ENCODE measurements at regions not wholly inside any gene's neighbourhood (a gene's known extent, or its start where the extent isn't known, plus 50 kb on each side); places are given as distances from the start of the nearest gene placed in this dataset.
"Not testable (repeated sequence)": the region's sequence is repeated elsewhere in the genome, so short reads cannot be mapped to it uniquely, and the experiment has no call there.

- H3K18ac ChIP-seq (ENCODE audit: low read depth in 1 of 2, low read length in 2 of 2); H3K14ac ChIP-seq (ENCODE audit: low read length in 2 of 2): not testable (repeated sequence)
- WGBS: no CpG with 5 or more reads among the region's 3 CpGs
Measured at GRCh38 chr1:224031986-224032385, 81.9 kb upstream of the FBXO28 start.

GRCh38 chr1:224030257-224030656 lies 83.7 kb upstream of the FBXO28 start:
- not testable (repeated sequence) for H2BK12ac ChIP-seq (ENCODE audit: low read length in 2 of 2); H3K4ac ChIP-seq (ENCODE audit: low read depth in 1 of 2, low read length in 2 of 2); H2BK15ac ChIP-seq (ENCODE audit: low read depth, poor library complexity, severe bottlenecking); H3K27me3 ChIP-seq (ENCODE audit: control insufficient read depth in 1 of 2, insufficient read depth in 1 of 2, low read length in 2 of 2); H3K9me3 ChIP-seq (ENCODE audit: control insufficient read depth, low read length); H3K9ac ChIP-seq (ENCODE audit: low read length); H2AFZ ChIP-seq (ENCODE audit: low read depth, low read length); H3K23ac ChIP-seq (ENCODE audit: low read length in 2 of 2); H2AK5ac ChIP-seq (ENCODE audit: low read length, severe bottlenecking); H3K36me3 ChIP-seq (ENCODE audit: control insufficient read depth in 1 of 2, insufficient read depth in 2 of 2, low read depth in 1 of 2, low read length in 2 of 2); H3K79me1 ChIP-seq (replicated peaks; ENCODE audit: low read length, poor library complexity, severe bottlenecking); H3K4me2 ChIP-seq (ENCODE audit: low read length, poor library complexity, severe bottlenecking); H2BK5ac ChIP-seq (ENCODE audit: low read depth, low read length, poor library complexity, severe bottlenecking); H2BK120ac ChIP-seq (ENCODE audit: low read depth, low read length); DNase-seq; H3K4me1 ChIP-seq (ENCODE audit: control insufficient read depth, insufficient read depth, low read depth, low read length); H3K18ac ChIP-seq (ENCODE audit: low read depth in 1 of 2, low read length in 2 of 2); H4K8ac ChIP-seq (ENCODE audit: low read length); H3K27ac ChIP-seq (ENCODE audit: low read length, poor library complexity, severe bottlenecking); H3K14ac ChIP-seq (ENCODE audit: low read length in 2 of 2); H4K91ac ChIP-seq (ENCODE audit: low read length); H3K4me3 ChIP-seq (ENCODE audit: insufficient read depth in 1 of 2, low read depth in 1 of 2, low read length in 2 of 2)
- WGBS: 93% methylated on average over 4 of the region's 6 CpGs

More at GRCh38 chr1:224031986-224032385, 81.9 kb upstream of the FBXO28 start:
- H4K91ac ChIP-seq (ENCODE audit: low read length); H3K9ac ChIP-seq (ENCODE audit: low read length); DNase-seq; H3K79me1 ChIP-seq (replicated peaks; ENCODE audit: low read length, poor library complexity, severe bottlenecking); H3K27ac ChIP-seq (ENCODE audit: low read length, poor library complexity, severe bottlenecking); H2AFZ ChIP-seq (ENCODE audit: low read depth, low read length); H3K4me3 ChIP-seq (ENCODE audit: insufficient read depth in 1 of 2, low read depth in 1 of 2, low read length in 2 of 2); H2BK5ac ChIP-seq (ENCODE audit: low read depth, low read length, poor library complexity, severe bottlenecking); H3K36me3 ChIP-seq (ENCODE audit: control insufficient read depth in 1 of 2, insufficient read depth in 2 of 2, low read depth in 1 of 2, low read length in 2 of 2); H2BK120ac ChIP-seq (ENCODE audit: low read depth, low read length); H3K9me3 ChIP-seq (ENCODE audit: control insufficient read depth, low read length); H2BK15ac ChIP-seq (ENCODE audit: low read depth, poor library complexity, severe bottlenecking); H3K27me3 ChIP-seq (ENCODE audit: control insufficient read depth in 1 of 2, insufficient read depth in 1 of 2, low read length in 2 of 2); H2AK5ac ChIP-seq (ENCODE audit: low read length, severe bottlenecking); H3K4me1 ChIP-seq (ENCODE audit: control insufficient read depth, insufficient read depth, low read depth, low read length); H4K8ac ChIP-seq (ENCODE audit: low read length); H2BK12ac ChIP-seq (ENCODE audit: low read length in 2 of 2); H3K23ac ChIP-seq (ENCODE audit: low read length in 2 of 2); H3K4me2 ChIP-seq (ENCODE audit: low read length, poor library complexity, severe bottlenecking); H3K4ac ChIP-seq (ENCODE audit: low read depth in 1 of 2, low read length in 2 of 2): not testable (repeated sequence)

- H2AK5ac ChIP-seq (ENCODE audit: low read length, severe bottlenecking); H3K9me3 ChIP-seq (ENCODE audit: control insufficient read depth, low read length); H3K79me1 ChIP-seq (replicated peaks; ENCODE audit: low read length, poor library complexity, severe bottlenecking); DNase-seq; H3K18ac ChIP-seq (ENCODE audit: low read depth in 1 of 2, low read length in 2 of 2); H3K4me1 ChIP-seq (ENCODE audit: control insufficient read depth, insufficient read depth, low read depth, low read length); H2BK12ac ChIP-seq (ENCODE audit: low read length in 2 of 2); H3K36me3 ChIP-seq (ENCODE audit: control insufficient read depth in 1 of 2, insufficient read depth in 2 of 2, low read depth in 1 of 2, low read length in 2 of 2); H3K14ac ChIP-seq (ENCODE audit: low read length in 2 of 2); H3K4me2 ChIP-seq (ENCODE audit: low read length, poor library complexity, severe bottlenecking); H2AFZ ChIP-seq (ENCODE audit: low read depth, low read length); H3K4ac ChIP-seq (ENCODE audit: low read depth in 1 of 2, low read length in 2 of 2); H4K8ac ChIP-seq (ENCODE audit: low read length); H3K9ac ChIP-seq (ENCODE audit: low read length); H3K27ac ChIP-seq (ENCODE audit: low read length, poor library complexity, severe bottlenecking); H3K23ac ChIP-seq (ENCODE audit: low read length in 2 of 2); H2BK15ac ChIP-seq (ENCODE audit: low read depth, poor library complexity, severe bottlenecking); H4K91ac ChIP-seq (ENCODE audit: low read length); H3K27me3 ChIP-seq (ENCODE audit: control insufficient read depth in 1 of 2, insufficient read depth in 1 of 2, low read length in 2 of 2); H2BK120ac ChIP-seq (ENCODE audit: low read depth, low read length); H2BK5ac ChIP-seq (ENCODE audit: low read depth, low read length, poor library complexity, severe bottlenecking); H3K4me3 ChIP-seq (ENCODE audit: insufficient read depth in 1 of 2, low read depth in 1 of 2, low read length in 2 of 2): not testable (repeated sequence)
- no CpG with 5 or more reads among the region's 5 CpGs for WGBS
Measured at GRCh38 chr1:224029286-224030025, 84.5 kb upstream of the FBXO28 start.

GRCh38 chr1:224028802-224029201 lies 85.1 kb upstream of the FBXO28 start:
- not testable (repeated sequence) for H2BK5ac ChIP-seq (ENCODE audit: low read depth, low read length, poor library complexity, severe bottlenecking); H3K4me3 ChIP-seq (ENCODE audit: insufficient read depth in 1 of 2, low read depth in 1 of 2, low read length in 2 of 2); H3K36me3 ChIP-seq (ENCODE audit: control insufficient read depth in 1 of 2, insufficient read depth in 2 of 2, low read depth in 1 of 2, low read length in 2 of 2); H3K4ac ChIP-seq (ENCODE audit: low read depth in 1 of 2, low read length in 2 of 2); H2AK5ac ChIP-seq (ENCODE audit: low read length, severe bottlenecking); H4K91ac ChIP-seq (ENCODE audit: low read length); H4K8ac ChIP-seq (ENCODE audit: low read length); H2BK12ac ChIP-seq (ENCODE audit: low read length in 2 of 2); H3K9me3 ChIP-seq (ENCODE audit: control insufficient read depth, low read length); H3K18ac ChIP-seq (ENCODE audit: low read depth in 1 of 2, low read length in 2 of 2); H3K4me2 ChIP-seq (ENCODE audit: low read length, poor library complexity, severe bottlenecking); H3K79me1 ChIP-seq (replicated peaks; ENCODE audit: low read length, poor library complexity, severe bottlenecking); H2AFZ ChIP-seq (ENCODE audit: low read depth, low read length); H3K4me1 ChIP-seq (ENCODE audit: control insufficient read depth, insufficient read depth, low read depth, low read length); H3K14ac ChIP-seq (ENCODE audit: low read length in 2 of 2); H3K27me3 ChIP-seq (ENCODE audit: control insufficient read depth in 1 of 2, insufficient read depth in 1 of 2, low read length in 2 of 2); H2BK120ac ChIP-seq (ENCODE audit: low read depth, low read length); H2BK15ac ChIP-seq (ENCODE audit: low read depth, poor library complexity, severe bottlenecking); DNase-seq; H3K23ac ChIP-seq (ENCODE audit: low read length in 2 of 2); H3K9ac ChIP-seq (ENCODE audit: low read length); H3K27ac ChIP-seq (ENCODE audit: low read length, poor library complexity, severe bottlenecking)
- WGBS: 93% methylated on average over 1 of the region's 3 CpGs

Data from mesenchymal stem cell (in vitro differentiated cells and primary cell).